T-cell (primary cell): ENCODE measurements at regions not wholly inside any gene's neighbourhood (a gene's known extent, or its start where the extent isn't known, plus 50 kb on each side); places are given as distances from the start of the nearest gene placed in this dataset.

Source experiments
- ATAC-seq, 4 experiments: fragments of 200-7000 bp in 3 of 4; fragments of 150-1000 bp in 1 of 4; cut with Tn5 transposase; replicated peaks in 1 of 4; 1 replicate in 3 of 4; 2 replicates in 1 of 4; pipeline ENCODE4 v1.10.0; 2021; ENCODE audit warnings: moderate library complexity in 3 of 4, mild to moderate bottlenecking in 2 of 4, moderate number of reproducible peaks in 1 of 4
- CTCF ChIA-PET, 2 donors: fragments of 300-600 bp; sonication (Branson Sonifier 250); formaldehyde crosslinking; loops; one replicate each; lab custom pipeline; 2022; ENCODE audit warnings: antibody characterized with exemption in 2 of 2; lab: Charles Lee
- POLR2A ChIA-PET, 2 donors: fragments of 300-600 bp; sonication (Branson Sonifier 250); formaldehyde crosslinking; loops; one replicate each; lab custom pipeline; 2022; ENCODE audit warnings: antibody characterized with exemption in 2 of 2; lab: Charles Lee
- DNase-seq, 35 experiments: peaks; one replicate each; pipeline versions ENCODE4 v3.0.0 to v3.0.0-alpha.2; 2013 to 2023
- H3K27ac ChIP-seq: one replicate; pipeline ENCODE4 v1.5.1; 2013; ENCODE audit warnings: low read length
- H3K27me3 ChIP-seq, 2 experiments: replicated peaks in 1 of 2; 1 replicate in 1 of 2; 2 replicates in 1 of 2; pipeline versions ENCODE4 v1.6.1 to v1.7.0; 2013; ENCODE audit warnings: low read length in 1 of 2, mixed read lengths in 1 of 2; ENCODE audit not compliant: control insufficient read depth in 2 of 2, insufficient read depth in 2 of 2; ENCODE audit errors: extremely low read depth in 1 of 2
- H3K36me3 ChIP-seq, 2 donors: 1 replicate in 1 of 2; 2 replicates in 1 of 2; pipeline versions ENCODE4 v1.6.1 to v1.7.0; 2013; ENCODE audit warnings: low read length in 1 of 2; ENCODE audit not compliant: control insufficient read depth in 2 of 2, insufficient read depth in 1 of 2; ENCODE audit errors: extremely low read depth in 1 of 2
- H3K4me1 ChIP-seq, 2 experiments: 1 replicate in 1 of 2; 2 replicates in 1 of 2; pipeline versions ENCODE4 v1.6.1 to v1.7.0; 2013; ENCODE audit warnings: low read length in 2 of 2, mixed read lengths in 1 of 2; ENCODE audit not compliant: insufficient read depth in 2 of 2, control insufficient read depth in 1 of 2; ENCODE audit errors: extremely low read depth in 1 of 2
- H3K4me3 ChIP-seq, 2 donors: 1 replicate in 1 of 2; 2 replicates in 1 of 2; pipeline versions ENCODE4 v1.5.1 to v1.7.0; 2013; ENCODE audit warnings: mild to moderate bottlenecking in 2 of 2, low read length in 1 of 2, moderate library complexity in 1 of 2; ENCODE audit not compliant: control insufficient read depth in 1 of 2; ENCODE audit errors: extremely low read depth in 1 of 2
- H3K9me3 ChIP-seq: 2 replicates; pipeline ENCODE4 v1.7.0; 2013
- H3K27ac Mint-ChIP-seq, 2 donors: one replicate each; pipeline ENCODE4 v1.8.0; 2020 to 2021; ENCODE audit warnings: mild to moderate bottlenecking in 2 of 2, mixed read lengths in 2 of 2
- H3K27me3 Mint-ChIP-seq, 2 donors: one replicate each; pipeline ENCODE4 v1.8.0; 2021 to 2022; ENCODE audit warnings: mixed read lengths in 2 of 2
- H3K36me3 Mint-ChIP-seq: one replicate; pipeline ENCODE4 v1.8.0; 2021; ENCODE audit warnings: mixed read lengths
- H3K4me1 Mint-ChIP-seq, 3 donors: one replicate each; pipeline ENCODE4 v1.8.0; 2020 to 2022; ENCODE audit warnings: mixed read lengths in 3 of 3, mild to moderate bottlenecking in 1 of 3
- H3K4me3 Mint-ChIP-seq, 3 donors: one replicate each; pipeline ENCODE4 v1.8.0; 2020 to 2022; ENCODE audit warnings: mild to moderate bottlenecking in 3 of 3, mixed read lengths in 3 of 3, moderate library complexity in 3 of 3
- H3K9me3 Mint-ChIP-seq, 3 donors: one replicate each; pipeline ENCODE4 v1.8.0; 2020 to 2022; ENCODE audit warnings: mixed read lengths in 3 of 3
- WGBS: methylation state at CpG from one replicate; pipeline ENCODE4 v1.1.5; 2013; ENCODE audit warnings: missing lambda C conversion rate; ENCODE audit not compliant: insufficient coverage; 5-methylcytosine and 5-hydroxymethylcytosine counted together

GRCh38 chr20:40207655-40208054, 481.4 kb downstream of the MAFB start:
- Mint-ChIP-seq H3K27me3 (peaks cover 3 to 13% of the 10 kb centered on the region in 2 donors), H3K9me3 (peaks cover 7 to 15% (median 10%) of the 10 kb centered on the region in 3 donors), H3K27ac (no peak overlapping the region), H3K36me3 (no peaks in the 10 kb centered on the region), H3K4me3 (no peak overlapping the region), H3K4me1 (no peaks in the 10 kb centered on the region)
- H3K27me3 ChIP-seq: no peaks in the 10 kb centered on the region
- no peak overlapping the region for H3K4me3 ChIP-seq
- no CpG with 5 or more reads among the region's 1 CpG for WGBS
- no peaks in the 10 kb centered on the region for H3K36me3 ChIP-seq
- H3K27ac ChIP-seq: no peak overlapping the region
- POLR2A ChIA-PET: no interaction called here
- ATAC-seq (no peak), DNase-seq (no peak)
- no peaks in the 10 kb centered on the region for H3K9me3 ChIP-seq
- no peaks in the 10 kb centered on the region for H3K4me1 ChIP-seq
- CTCF ChIA-PET: interaction anchor here in 1 of 2 donors (0.6 kb wide), 1 partner anchor 1527 kb away, joined by 3 read pairs; no protein-coding TSS in a partner anchor

- Histone ChIP-seq H3K9me3 (no peaks in the 10 kb centered on the region), H3K4me3 (no peak overlapping the region), H3K36me3 (no peaks in the 10 kb centered on the region), H3K4me1 (no peaks in the 10 kb centered on the region), H3K27ac (no peak overlapping the region), H3K27me3 (no peaks in the 10 kb centered on the region)
- WGBS: no CpG with 5 or more reads among the region's 2 CpGs
- Mint-ChIP-seq H3K4me1 (no peaks in the 10 kb centered on the region), H3K9me3 (peaks cover 7 to 15% (median 10%) of the 10 kb centered on the region in 3 donors), H3K27ac (no peak overlapping the region), H3K27me3 (peaks cover 3 to 14% of the 10 kb centered on the region in 2 donors), H3K4me3 (no peak overlapping the region), H3K36me3 (no peaks in the 10 kb centered on the region)
- POLR2A ChIA-PET: no interaction called here
- CTCF ChIA-PET: no interaction called here
- no peak for ATAC-seq
- no peak for DNase-seq
Measured at GRCh38 chr20:40205971-40206370, 483.1 kb downstream of the MAFB start.

- no peak overlapping the region for H3K27ac ChIP-seq
- no CpG with 5 or more reads among the region's 1 CpG for WGBS
- H3K9me3 ChIP-seq: no peaks in the 10 kb centered on the region
- H3K4me1 ChIP-seq: no peaks in the 10 kb centered on the region
- POLR2A ChIA-PET: interaction anchor here in 1 of 2 donors (0.6 kb wide), 1 partner anchor 370 kb away, joined by 3 read pairs; no protein-coding TSS in a partner anchor
- no peaks in the 10 kb centered on the region for H3K4me1 Mint-ChIP-seq
- H3K9me3 Mint-ChIP-seq: peaks cover 0 to 8% (median 4%) of the 10 kb centered on the region in 3 donors
- H3K27me3 Mint-ChIP-seq: peaks cover 3 to 14% of the 10 kb centered on the region in 2 donors
- ATAC-seq: no peak
- no peak overlapping the region for H3K4me3 ChIP-seq
- no peak overlapping the region for H3K27ac Mint-ChIP-seq
- no peak overlapping the region for H3K4me3 Mint-ChIP-seq
- DNase-seq: no peak
- no peaks in the 10 kb centered on the region for H3K27me3 ChIP-seq
- no peaks in the 10 kb centered on the region for H3K36me3 Mint-ChIP-seq
- CTCF ChIA-PET: no interaction called here
- no peaks in the 10 kb centered on the region for H3K36me3 ChIP-seq
Measured at GRCh38 chr20:40203032-40203431, 486.0 kb downstream of the MAFB start.

- H3K27ac ChIP-seq: no peak overlapping the region
- Mint-ChIP-seq H3K27me3 (peaks cover 0 to 2% of the 10 kb centered on the region in 2 donors), H3K4me3 (no peak overlapping the region), H3K9me3 (no peaks in the 10 kb centered on the region), H3K27ac (no peak overlapping the region), H3K36me3 (no peaks in the 10 kb centered on the region), H3K4me1 (no peaks in the 10 kb centered on the region)
- no peak overlapping the region for H3K4me3 ChIP-seq
- H3K4me1 ChIP-seq: no peaks in the 10 kb centered on the region
- H3K36me3 ChIP-seq: no peaks in the 10 kb centered on the region
- H3K27me3 ChIP-seq: no peaks in the 10 kb centered on the region
- ChIA-PET POLR2A (no interaction called here), CTCF (no interaction called here)
- WGBS: 0% methylated on average over 2 of the region's 4 CpGs
- no peaks in the 10 kb centered on the region for H3K9me3 ChIP-seq
- ATAC-seq (no peak), DNase-seq (no peak)
Measured at GRCh38 chr20:40197691-40198090, 491.3 kb downstream of the MAFB start.

- no peaks in the 10 kb centered on the region for H3K9me3 Mint-ChIP-seq
- CTCF ChIA-PET: no interaction called here
- H3K36me3 Mint-ChIP-seq: no peaks in the 10 kb centered on the region
- Histone ChIP-seq H3K27me3 (no peaks in the 10 kb centered on the region), H3K4me1 (no peaks in the 10 kb centered on the region), H3K9me3 (no peaks in the 10 kb centered on the region), H3K36me3 (no peaks in the 10 kb centered on the region), H3K4me3 (no peak overlapping the region), H3K27ac (no peak overlapping the region)
- DNase-seq (no peak), ATAC-seq (no peak)
- H3K4me1 Mint-ChIP-seq: no peaks in the 10 kb centered on the region
- no peaks in the 10 kb centered on the region for H3K27me3 Mint-ChIP-seq
- H3K4me3 Mint-ChIP-seq: no peak overlapping the region
- WGBS: no CpG with 5 or more reads among the region's 2 CpGs
- no peak overlapping the region for H3K27ac Mint-ChIP-seq
- POLR2A ChIA-PET: no interaction called here
Measured at GRCh38 chr20:40196846-40197436, 492.1 kb downstream of the MAFB start.

GRCh38 chr20:40195742-40196141, 493.3 kb downstream of the MAFB start:
- Histone ChIP-seq H3K27me3 (no peaks in the 10 kb centered on the region), H3K4me1 (no peaks in the 10 kb centered on the region), H3K36me3 (no peaks in the 10 kb centered on the region), H3K9me3 (no peaks in the 10 kb centered on the region), H3K27ac (no peak overlapping the region), H3K4me3 (no peak overlapping the region)
- Mint-ChIP-seq H3K27ac (no peak overlapping the region), H3K36me3 (no peaks in the 10 kb centered on the region), H3K9me3 (no peaks in the 10 kb centered on the region), H3K4me1 (no peaks in the 10 kb centered on the region), H3K27me3 (no peaks in the 10 kb centered on the region), H3K4me3 (no peak overlapping the region)
- WGBS: 60% methylated on average over 4 of the region's 6 CpGs
- CTCF ChIA-PET: no interaction called here
- POLR2A ChIA-PET: no interaction called here
- ATAC-seq (no peak), DNase-seq (no peak)

GRCh38 chr20:40192529-40192928, 496.5 kb downstream of the MAFB start:
- Mint-ChIP-seq H3K27me3 (peaks cover 0 to 5% of the 10 kb centered on the region in 2 donors), H3K4me1 (no peaks in the 10 kb centered on the region), H3K4me3 (no peak overlapping the region), H3K27ac (no peak overlapping the region), H3K36me3 (no peaks in the 10 kb centered on the region), H3K9me3 (no peaks in the 10 kb centered on the region)
- CTCF ChIA-PET: no interaction called here
- Histone ChIP-seq H3K27ac (no peak overlapping the region), H3K9me3 (no peaks in the 10 kb centered on the region), H3K36me3 (no peaks in the 10 kb centered on the region), H3K4me1 (no peaks in the 10 kb centered on the region), H3K27me3 (no peaks in the 10 kb centered on the region), H3K4me3 (no peak overlapping the region)
- POLR2A ChIA-PET: no interaction called here
- ATAC-seq: no peak
- no peak for DNase-seq
